Bronchial epithelial cell (primary cell): ENCODE measurements at regions not wholly inside any gene's neighbourhood (a gene's known extent, or its start where the extent isn't known, plus 50 kb on each side); places are given as distances from the start of the nearest gene placed in this dataset.
A peak's percentile ranks its signal among the peaks of the same experiment; 100 is the strongest.

ENCODE experiments used
- DNase-seq: peaks from one replicate; pipeline ENCODE4 v3.0.0-alpha.2; 2010; ENCODE audit warnings: low read depth
- FAIRE-seq: peaks from 2 replicates; lab custom pipeline; 2011; peaks lifted over from hg19 to GRCh38; lab: Jason Lieb, UNC
- H3K27me3 ChIP-seq: 2 replicates; pipeline ENCODE4 v1.5.1; 2011; ENCODE audit warnings: low read length; ENCODE audit not compliant: control insufficient read depth, insufficient read depth
- H3K36me3 ChIP-seq: 2 replicates; pipeline ENCODE4 v1.5.1; 2011; ENCODE audit warnings: low read length; ENCODE audit not compliant: control insufficient read depth, insufficient read depth
- H3K4me3 ChIP-seq: 2 replicates; pipeline ENCODE4 v1.5.1; 2011; ENCODE audit warnings: mild to moderate bottlenecking, low read depth, low read length, control low read depth
- CTCF ChIP-seq: IDR thresholded peaks from 2 replicates; pipeline ENCODE4 v1.5.1; 2011; ENCODE audit warnings: mild to moderate bottlenecking, moderate library complexity, low read length, control low read depth, inconsistent platforms; ENCODE audit not compliant: insufficient read depth, severe bottlenecking

- no peaks in the 10 kb centered on the region for H3K36me3 ChIP-seq
- peak; percentile 43 for FAIRE-seq
- H3K4me3 ChIP-seq, result no peak overlapping the region
- TF ChIP-seq CTCF, result no peak
- DNase-seq, result no peak
- no peaks in the 10 kb centered on the region for H3K27me3 ChIP-seq
These were observed 93.5 kb upstream of the FZD10 start for GRCh38 chr12:130068741-130069140.

GRCh38 chr12:130070126-130070611 is 92.1 kb upstream of the FZD10 start:
- H3K36me3 ChIP-seq, result no peaks in the 10 kb centered on the region
- H3K4me3 ChIP-seq, result no peak overlapping the region
- H3K27me3 ChIP-seq, result no peaks in the 10 kb centered on the region
- no peak for TF ChIP-seq CTCF
- FAIRE-seq (no peak), DNase-seq (no peak)

GRCh38 chr12:130073721-130074120 is 88.5 kb upstream of the FZD10 start:
- Histone ChIP-seq H3K36me3 (no peaks in the 10 kb centered on the region), H3K27me3 (no peaks in the 10 kb centered on the region), H3K4me3 (no peak overlapping the region)
- FAIRE-seq (no peak), DNase-seq (peak; percentile 62)
- no peak for TF ChIP-seq CTCF

GRCh38 chr12:130074661-130075406 is 87.4 kb upstream of the FZD10 start:
- TF ChIP-seq CTCF, result no peak
- no peak for FAIRE-seq
- H3K36me3 ChIP-seq, result no peaks in the 10 kb centered on the region
- H3K27me3 ChIP-seq, result no peaks in the 10 kb centered on the region
- DNase-seq, result no peak
- H3K4me3 ChIP-seq, result no peak overlapping the region

- no peak for FAIRE-seq
- no peaks in the 10 kb centered on the region for H3K27me3 ChIP-seq
- H3K4me3 ChIP-seq, result no peak overlapping the region
- no peak for DNase-seq
- no peak for TF ChIP-seq CTCF
- H3K36me3 ChIP-seq, result no peaks in the 10 kb centered on the region
These were observed 86.7 kb upstream of the FZD10 start for GRCh38 chr12:130075497-130076076.

GRCh38 chr12:130076126-130076525 is 86.1 kb upstream of the FZD10 start:
- no peak for TF ChIP-seq CTCF
- no peaks in the 10 kb centered on the region for H3K27me3 ChIP-seq
- no peaks in the 10 kb centered on the region for H3K36me3 ChIP-seq
- no peak for FAIRE-seq
- no peak for DNase-seq
- H3K4me3 ChIP-seq, result no peak overlapping the region
